ENCODE measurements at regions not wholly inside any gene's neighbourhood (a gene's known extent, or its start where the extent isn't known, plus 50 kb on each side); places are given as distances from the start of the nearest gene placed in this dataset.

DNA sequence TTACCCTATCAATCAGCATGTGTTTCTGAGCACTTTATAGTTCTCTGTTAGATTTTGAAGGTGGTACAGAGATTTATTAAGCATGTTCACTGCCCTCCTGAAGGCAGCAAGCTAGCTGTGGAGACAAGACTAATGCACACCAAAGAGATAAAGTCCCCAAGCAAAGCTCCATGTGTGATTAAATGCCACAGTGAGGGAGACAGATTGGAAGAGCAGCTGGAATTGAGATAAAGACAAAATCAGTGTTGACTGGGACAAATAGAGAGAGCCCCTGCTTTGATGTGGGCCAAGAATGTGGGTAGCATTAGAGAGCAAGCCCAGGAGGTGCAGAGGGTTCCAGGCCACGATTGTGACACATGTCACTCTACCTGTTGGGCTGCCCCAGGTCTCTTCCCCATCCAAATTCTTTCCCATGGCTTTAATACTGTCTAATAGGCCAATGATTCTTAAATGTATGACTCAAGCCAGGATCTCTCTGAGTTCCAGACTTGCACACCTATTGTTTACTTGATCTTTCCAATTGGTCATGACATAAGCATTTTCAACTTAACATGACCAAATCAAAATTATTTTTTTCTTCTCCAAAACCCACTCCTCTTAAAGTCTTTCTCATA is 60.1 kb upstream of the ZC3H12C start:
- no peak for DNase-seq

DNA sequence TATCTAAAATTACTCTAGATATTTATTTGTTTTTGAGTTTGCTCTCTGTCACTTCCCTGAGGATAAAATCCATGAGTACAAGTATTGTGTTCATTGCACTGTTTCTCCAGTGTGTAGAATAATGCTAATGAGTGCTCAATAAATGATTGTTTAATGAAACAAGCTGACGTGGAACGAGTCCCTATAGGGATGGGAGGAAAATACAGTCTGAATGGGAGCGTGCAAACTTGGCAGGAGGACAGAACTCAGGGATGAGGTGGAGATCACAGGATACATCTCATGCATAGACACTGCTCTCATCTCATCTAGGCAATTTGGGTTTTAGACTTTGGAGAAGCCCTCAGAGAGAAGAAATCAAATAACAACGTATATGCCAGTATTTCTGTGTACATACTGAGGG is 58.4 kb upstream of the ZC3H12C start:
- no peak for DNase-seq

DNA sequence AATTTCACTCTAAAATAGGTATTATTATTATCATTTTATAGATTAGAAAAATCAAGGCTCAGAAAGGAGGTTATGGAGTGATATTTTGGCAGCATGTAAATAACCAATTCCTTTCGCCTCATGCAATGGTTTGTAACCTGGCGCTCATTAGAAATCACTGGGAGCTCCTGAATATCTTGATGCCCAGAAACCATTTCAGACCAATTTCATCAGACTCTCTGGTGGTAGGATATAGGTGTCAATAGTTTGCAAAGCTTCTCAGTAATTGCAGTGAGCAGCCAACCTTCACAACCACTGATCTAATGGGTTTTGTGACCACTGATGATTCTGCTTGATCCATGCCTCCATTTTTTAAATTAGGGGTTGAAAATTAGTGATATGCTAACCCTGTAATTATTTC is 57.8 kb upstream of the ZC3H12C start:
- no peak for DNase-seq

DNA sequence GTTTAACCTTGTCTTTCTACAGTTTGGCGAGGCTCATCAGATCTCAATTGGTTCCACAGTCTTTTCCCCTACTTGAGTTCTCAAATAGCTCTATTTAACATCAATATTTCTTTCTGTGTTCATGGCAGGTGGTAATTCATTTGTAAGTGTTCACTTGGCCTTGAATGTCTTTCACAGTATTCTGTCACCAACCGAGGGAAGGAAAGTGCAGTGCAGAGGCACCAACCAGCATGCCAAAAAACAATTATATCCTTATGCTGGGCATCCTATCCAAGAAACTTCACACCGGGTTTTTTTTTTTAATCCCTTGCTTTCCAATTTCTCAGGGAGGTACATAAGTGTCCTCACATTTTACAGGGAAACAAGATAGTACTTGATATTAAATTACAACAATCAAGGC is 55.0 kb upstream of the ZC3H12C start:
- no peak for DNase-seq
